SIG-M5 treated with dmso at 0.1 percent for 504 hours (cell line): ENCODE measurements at regions not wholly inside any gene's neighbourhood (a gene's known extent, or its start where the extent isn't known, plus 50 kb on each side); places are given as distances from the start of the nearest gene placed in this dataset.

ENCODE experiments used
- DNase-seq: peaks from one replicate; lab custom pipeline; 2025; ENCODE audit not compliant: unreplicated experiment; lab: John Stamatoyannopoulos, UW

DNA sequence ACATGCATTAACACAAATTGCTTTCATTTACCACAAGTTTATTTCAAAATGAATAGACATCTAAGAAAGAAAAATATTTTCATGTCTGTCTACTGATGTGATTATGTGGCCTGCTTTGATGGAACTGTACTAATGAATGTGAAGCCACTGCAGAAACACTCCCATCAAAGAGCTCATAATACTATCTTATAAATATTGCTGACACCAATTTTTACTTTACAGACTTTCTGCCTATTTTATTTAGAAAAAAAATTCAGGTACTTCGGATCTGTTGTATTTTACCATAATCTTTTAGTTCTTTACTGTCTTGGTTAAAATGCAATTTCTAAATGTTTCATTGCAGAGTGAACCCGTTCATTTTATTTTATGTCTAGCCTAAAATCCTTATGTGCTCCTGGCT, 281.9 kb downstream of the ICE1 start:
- DNase-seq = no peak

DNA sequence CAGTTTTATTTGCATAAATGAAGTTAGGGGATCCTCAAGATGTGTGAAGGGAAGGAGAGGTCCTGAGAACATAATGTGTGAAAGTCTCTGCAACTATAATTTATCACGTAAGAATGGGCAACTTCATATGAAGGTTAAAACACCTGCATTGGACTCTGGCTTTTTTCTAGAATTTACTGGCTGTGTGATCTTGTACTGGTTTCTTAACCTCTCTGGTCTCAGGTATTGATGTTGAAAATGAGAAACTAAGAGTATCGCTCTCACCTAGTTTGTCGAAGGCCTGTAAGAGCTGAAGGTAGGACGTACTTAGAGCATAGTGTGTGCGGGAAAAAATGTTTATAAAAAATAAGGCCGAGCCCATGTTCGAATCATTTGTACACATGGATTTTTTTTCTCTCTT, 280.5 kb downstream of the ICE1 start:
- no peak for DNase-seq

DNA sequence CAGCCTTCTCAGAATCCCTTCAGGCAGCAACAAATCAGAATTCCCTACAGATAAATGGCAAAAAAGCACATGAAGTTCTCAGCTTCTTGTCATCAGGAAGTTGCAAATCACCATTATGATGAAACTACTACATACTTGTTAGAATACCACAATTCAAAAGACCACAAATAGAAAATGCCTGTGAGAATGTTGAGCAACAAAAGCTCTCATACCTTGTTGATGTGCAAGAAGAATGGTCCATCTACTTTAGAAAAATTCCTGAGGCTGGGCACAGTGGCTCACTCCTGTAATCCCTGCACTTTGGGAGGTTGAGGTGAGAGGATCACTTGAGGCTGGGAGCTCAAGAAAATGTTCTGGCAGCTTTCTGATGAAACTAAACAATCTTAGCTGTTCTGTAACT, 278.1 kb downstream of the ICE1 start:
- no peak for DNase-seq

DNA sequence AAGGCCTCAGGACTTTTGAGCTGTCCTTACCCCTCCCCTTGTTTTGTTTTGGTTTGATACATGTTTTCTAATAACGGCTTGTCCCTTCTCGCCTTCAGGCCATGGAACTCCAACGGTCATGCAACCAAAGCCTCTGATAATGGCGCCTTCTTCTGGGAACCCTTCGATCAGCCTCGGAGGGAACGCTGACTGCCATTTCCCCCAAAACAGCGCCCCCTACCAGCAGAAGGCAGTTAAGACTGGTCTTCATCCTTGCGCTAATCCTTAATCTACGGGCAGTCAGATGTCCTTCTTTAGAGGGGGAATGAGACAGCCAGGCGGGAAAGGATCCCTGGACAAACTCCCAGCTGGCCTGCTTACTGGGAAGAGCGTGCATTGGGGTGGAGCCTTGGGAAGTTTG, 276.6 kb downstream of the ICE1 start:
- DNase-seq = no peak

DNA sequence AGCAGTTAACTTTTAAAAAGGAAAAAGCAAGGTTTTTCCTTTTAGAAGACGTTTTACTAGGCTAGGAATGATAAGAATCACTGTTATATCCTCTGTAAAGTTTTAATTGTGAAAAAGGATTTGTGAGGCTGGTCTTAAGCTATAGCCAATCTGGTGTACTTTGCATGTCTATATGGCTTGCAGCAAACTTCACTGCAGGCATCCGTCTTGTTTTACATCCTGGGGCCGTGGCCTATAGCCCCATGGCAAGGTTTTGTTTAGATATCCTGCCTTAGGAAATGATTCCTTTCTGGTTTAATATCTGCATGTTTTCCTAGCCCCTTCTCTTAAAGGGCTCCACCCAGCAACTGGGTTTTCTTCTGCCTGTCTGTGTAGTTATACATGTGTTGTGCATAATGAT, 272.8 kb downstream of the ICE1 start:
- DNase-seq = no peak

DNA sequence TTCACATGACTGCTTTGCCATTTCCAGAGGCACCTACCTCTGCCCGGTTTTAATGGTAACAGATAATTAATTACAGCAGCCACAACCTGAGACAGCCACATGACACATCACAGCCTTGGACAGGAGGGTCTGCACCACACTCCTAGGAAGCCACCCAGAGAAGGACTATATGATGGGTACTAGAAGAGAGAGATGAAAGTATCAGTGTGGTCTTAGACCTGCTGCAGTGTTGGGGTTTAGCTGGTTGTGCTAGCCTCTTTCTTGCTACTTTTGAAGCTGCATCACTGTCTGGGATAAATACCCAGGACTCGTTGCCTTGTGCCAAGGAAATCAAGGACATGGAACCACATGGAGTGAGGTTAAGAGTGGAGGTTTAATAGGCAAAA, 266.4 kb downstream of the ICE1 start:
- no peak for DNase-seq

DNA sequence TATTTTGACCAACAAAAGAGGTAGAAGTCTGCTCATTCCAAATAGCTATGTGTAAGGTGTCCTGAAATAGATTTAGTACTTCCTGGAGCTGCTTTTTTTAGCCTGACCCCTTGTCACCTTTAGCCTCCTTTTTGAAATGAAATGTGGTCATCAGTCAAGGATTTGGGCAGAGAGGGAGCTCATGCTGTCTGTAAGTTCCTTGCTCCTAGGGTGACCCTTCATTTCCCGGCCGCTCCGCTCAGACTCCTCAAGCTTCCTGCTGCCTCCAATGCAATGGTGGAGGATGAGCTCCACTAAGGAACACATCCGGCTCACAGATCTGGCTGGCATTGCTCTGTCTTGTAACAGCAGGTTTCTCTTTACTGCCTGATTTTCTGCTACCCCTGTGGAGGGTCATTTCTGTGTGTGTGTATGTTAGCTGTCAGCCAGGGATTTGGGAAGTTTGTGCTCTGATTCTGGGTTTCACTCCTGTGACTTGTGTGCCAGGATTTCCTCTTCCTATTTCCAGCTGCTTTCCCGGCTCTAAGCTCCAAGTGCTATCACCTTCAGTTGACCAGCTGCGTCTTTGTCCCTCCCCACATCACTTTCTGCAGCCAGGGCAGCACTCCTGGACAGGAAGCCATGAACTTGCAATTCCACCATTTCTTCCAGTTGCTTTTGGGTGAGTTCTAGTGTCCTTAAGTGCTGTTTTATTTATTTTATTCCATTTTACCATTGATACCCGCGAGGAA, 265.9 kb downstream of the ICE1 start:
- no peak for DNase-seq

DNA sequence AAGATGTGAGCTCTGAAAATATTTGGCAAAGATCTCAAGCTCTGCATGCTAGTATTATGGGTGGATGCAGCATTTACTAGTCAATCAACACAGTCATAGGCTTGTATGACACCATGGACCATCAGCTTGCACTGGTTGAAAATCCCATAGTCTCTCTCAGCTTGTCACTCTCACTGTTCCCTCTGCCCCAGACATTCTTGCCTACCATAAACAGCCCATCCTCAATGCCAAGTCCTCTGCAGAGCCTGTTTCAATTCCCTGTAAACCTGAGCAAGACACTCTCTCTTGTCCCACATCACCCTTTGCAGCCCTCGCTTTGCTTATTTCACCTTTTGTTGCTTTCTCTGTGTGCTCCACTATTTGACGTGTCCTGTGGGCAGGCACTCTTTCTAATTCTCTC, 264.6 kb downstream of the ICE1 start:
- no peak for DNase-seq

DNA sequence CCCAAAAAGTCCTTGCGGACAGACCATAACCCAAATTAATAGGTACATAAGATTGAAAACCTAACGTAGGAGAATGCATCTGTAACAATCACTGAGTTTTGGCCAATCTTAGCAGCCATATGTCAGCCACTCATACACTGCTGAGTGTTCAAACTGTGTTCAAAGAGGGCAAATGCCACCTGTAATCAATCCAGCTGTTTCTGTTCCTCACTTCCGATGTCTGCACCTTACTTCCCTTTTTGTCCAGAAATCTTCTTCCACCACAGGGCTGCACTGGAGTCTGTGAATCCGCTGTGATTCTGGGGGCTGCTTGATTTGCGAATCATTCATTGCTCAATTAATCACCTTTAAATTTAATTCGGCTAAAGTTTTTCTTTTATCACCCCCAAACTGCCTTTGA, 263.9 kb downstream of the ICE1 start:
- DNase-seq = no peak

DNA sequence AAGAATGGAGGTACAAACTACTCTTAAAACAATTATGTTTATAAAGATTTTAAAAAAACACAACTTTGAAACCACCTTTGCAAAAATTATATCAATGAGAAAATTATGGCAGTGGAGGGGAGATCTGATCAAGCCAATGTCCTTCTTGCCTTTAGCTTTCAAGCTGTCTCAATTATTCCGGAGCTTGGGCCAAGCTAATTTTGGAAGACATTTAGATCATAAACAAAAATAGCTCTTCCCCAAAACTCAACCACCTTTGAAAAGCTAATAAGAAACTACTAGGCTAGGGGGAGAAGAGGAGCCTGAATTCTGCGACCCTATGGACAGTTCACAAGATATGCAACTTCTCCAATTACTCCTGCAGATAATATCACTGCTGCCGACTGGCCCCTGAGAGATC, 263.3 kb downstream of the ICE1 start:
- no peak for DNase-seq

DNA sequence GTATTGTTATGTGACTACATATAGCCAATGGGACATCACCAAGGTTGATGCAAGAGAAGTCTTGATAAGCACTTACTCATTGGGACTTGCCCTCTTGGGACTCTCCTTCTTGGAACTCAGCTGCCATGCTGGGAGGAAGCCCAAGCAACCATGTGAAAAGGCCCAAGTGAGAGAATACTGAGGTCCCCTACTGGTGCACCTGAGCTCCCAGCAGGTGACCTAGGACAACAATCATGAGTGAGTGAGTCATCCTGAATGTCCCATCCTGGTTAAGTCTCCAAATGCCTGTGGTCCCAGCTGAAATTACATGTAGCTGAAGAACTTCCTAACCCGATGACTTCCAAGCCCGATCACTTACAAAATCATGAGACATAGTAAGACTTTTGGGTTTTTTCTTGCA, 260.7 kb downstream of the ICE1 start:
- no peak for DNase-seq

DNA sequence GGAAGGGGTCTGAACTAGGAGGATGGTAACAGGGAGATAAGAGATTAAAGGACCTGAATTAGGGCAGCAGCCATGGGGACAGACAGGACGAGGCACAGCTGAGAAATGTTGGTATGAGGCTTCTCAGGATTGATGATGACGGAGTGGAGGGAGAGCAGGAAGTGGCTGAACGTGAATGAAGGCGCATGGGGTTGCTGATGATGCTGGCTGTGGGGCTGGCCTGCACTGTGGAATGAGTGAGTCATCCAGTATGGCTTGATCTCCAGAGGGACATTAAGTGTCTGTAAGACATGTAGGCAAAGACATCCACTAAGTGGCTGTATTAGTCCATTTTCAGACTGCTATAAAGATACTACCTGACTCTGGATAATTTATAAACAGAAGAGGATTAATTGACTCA, 256.4 kb downstream of the ICE1 start:
- DNase-seq = no peak

DNA sequence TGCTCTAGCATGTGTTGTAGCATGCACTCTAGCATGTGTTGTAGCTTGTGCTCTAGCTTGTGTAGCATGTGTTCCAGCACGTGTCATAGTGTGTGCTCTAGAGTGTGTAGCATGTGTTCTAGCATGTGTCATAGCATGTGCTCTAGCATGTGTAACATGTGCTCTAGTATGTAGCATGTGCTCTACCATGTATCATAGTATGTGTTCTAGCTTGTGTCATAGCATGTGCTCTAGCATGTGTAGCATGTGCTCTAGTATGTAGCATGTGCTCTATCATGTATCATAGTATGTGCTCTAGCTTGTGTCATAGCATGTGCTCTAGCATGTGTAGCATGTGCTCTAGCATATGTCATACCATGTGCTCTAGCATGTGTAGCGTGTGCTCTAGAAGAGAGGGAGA, 255.3 kb downstream of the ICE1 start:
- DNase-seq = no peak

DNA sequence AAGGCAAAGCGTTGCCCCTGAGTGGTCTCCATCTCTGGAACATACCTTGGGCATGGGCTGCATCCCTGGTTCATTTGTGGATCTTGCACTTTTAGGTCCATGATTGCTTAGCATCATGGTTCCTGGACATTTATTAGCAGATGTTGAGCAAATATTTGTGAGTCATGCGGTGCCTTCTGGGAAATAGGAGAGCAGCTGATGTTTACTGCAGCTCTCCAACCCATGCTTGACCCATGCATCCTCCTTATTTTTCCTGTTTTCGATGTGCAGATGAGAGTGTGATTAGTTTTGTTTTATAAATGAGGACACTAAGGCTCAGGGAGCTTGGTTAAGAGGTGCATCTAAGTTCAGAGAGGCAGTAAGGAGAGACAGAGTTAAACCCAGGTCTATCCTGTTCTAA, 253.7 kb downstream of the ICE1 start:
- no peak for DNase-seq

DNA sequence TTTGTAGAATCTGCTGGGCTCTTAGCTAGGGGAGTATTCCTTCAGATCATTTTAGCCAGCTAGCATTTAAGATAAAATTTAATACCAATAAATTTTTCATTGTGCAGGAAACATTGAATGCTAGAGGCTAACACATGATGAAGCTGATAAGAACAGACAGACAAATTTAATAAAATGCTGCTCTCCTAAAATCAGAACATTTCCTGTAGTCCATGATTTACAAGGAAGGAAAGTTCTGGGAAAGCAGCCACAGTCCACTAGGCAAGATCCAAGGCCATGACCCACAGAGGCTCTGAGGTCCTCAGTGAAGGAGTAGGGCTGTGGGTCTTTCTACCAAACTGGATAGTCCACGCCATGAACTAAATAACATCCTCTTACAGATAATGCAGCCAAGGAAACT, 253.0 kb downstream of the ICE1 start:
- no peak for DNase-seq

DNA sequence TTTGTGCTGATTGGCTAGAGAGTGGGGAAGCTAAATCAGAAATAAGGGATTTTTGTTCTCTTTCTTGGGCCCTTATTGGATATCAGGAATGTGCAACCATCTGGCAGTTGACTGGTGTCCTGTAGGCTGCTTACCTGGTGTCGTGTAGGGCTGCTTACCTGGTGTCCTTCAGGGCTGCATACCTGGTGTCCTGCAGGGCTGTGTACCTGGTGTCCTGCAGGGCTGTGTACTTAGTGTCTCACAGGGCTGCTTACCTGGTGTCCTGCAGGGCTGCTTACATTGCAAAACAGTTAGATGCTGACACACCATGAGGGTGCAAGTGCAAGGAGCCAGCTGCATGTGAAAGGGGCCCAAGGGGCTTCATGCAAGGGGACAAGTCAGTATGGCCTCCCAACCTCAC, 249.3 kb downstream of the ICE1 start:
- no peak for DNase-seq

DNA sequence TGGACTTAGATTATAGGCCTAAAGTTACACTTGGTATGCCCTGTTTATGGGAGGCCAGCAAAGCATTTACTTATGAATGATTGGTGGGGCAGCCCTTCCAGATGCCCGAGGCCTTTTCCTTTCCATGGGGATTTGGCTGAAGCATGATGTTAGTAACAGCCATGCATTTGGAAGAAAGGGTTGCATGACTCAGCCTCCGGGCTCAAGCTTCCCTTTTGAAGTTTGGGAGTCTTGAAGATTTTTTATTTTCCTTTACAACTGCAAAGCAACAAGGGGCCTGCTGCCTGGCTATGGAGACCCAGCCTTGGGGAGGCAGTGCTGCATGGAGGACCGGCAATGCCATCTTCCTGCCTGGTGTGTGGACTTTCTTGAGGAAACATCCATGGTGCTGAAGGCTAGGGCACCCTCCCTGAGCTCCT, 244.7 kb downstream of the ICE1 start:
- DNase-seq = no peak

DNA sequence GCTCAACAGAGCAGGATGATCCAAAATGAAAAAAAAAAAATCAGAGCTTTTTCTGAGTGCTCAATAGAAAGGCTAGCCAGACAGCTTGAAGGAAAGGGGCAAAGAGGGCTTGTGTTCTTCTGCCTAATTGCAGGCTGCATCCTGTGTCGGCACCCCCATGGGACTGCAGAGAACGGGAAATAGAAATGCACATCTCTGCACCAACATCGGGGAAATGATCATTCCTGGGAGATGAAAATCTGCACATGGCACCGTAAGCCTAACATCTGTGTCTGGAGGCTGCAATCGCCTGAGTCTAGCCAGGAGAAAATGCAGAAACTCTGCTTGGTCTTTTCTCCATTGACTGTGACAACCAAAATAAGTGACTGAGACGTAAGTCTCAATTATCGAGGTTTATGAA, 243.9 kb downstream of the ICE1 start:
- no peak for DNase-seq

DNA sequence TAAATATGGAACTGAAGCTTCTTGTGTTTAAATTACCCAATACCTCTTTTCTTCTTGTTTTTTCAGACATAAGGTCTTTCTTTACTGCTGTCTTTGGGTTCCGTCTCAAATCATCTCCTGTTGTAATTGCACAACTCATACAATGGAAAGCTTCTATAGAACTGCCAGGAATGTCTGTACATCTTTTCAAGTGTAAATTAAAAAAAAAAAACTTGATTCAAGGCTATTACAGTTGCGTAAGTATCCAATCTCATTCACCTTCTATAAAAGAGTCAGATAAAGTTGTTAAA, 243.5 kb downstream of the ICE1 start:
- DNase-seq = no peak

DNA sequence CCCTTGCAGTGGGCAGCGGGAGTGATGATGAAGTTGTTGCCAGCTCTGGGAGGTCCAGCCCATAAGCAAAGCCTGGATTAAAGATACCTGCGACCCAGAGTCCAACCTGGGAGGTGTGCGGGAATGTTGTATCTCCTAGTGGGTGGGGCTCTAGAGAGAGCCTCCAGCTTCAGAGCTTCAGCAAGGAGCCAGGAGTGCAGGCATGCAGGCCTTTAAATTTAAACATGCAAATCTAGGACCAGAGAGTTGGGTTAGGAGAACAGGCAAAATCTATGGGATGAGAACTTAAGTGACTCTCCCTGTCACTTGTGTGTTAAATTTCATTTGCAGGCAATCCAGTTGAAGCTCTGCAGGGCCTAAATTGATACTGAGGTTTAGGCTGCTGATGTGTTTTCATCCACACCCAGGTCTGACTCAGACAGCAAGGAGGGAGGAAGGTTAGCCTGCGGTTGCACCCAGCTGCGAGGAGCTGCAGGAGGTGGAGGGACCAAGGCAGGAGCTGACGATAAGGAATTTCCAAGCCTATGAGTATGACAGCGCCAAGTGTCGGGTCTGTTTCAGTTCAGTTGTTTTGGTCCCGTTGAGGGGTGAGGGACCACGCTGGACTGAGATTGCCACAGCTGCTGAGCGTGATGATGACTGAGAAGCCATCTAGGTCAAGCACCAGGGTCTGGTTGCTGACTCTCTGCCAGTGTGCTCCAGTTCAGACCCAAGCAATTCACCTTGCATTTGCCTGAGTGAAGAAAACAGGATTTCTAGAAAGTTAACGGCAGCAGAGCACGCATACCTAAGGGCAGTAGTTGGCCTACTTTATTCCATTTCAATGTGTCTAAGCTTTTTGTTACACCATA, 243.0 kb downstream of the ICE1 start:
- no peak for DNase-seq

DNA sequence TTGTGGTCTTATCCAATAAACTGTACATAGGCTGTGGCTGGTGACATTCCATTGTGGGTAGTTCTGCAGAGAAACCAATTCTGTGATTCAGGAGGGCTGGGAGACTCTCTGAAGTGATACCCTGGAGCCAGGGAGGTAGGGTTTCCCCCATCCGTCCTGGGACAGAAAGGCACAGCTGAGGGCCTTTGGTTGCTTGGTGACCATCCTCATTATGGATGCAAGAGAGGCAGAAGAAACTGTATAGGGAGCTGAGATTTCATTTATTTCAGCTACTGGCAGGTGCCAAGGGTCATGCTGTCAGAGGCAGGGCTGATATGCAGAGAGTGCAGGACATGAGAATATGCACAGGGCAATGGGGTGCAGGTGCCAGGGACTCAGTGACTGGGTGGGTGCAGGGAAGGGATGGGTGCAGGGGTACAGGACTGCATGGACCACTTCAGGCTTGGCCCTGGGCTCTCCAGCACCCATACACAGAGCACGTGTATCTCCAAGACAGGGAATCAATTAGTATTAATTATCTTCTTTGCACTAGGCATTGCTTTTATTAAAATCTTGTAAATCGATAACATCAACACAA, 236.5 kb downstream of the ICE1 start:
- DNase-seq = no peak

DNA sequence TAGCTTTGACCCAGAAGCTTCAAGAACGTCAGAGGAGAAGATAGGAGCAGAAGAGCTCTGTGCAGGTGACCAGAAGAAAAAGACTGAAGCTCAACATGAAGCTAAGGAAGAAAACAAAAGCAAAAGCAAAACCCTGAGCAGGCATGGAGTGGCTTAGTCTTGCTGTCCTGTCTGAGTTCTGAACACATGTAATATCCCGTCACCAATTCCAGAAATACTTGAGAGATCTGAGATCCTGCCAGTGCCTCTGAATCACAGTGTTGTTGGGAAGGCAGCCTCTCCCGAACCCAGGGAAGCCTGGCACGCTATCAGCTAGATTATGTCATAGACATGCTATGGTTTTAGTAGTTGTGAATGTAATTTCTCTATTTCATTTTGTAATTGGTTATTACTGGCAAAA, 235.7 kb downstream of the ICE1 start:
- no peak for DNase-seq

DNA sequence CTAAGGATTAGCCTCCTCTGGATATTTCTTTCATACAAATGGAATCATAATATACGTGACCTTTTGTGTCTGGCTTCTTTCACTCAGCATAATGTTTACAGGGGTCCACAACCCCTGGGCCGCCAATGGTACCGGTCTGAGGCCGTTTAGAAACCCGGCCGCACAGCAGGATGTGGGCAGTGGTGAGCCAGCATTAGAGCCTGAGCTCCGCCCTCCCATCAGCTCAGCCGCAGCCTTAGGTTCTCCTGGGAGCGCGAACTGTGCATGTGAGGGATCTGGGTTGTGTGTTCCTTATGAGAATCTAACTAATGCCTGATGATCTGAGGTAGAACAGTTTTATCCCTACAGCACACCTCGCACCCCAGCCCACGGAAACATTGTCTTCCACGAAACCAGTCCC, 229.7 kb downstream of the ICE1 start:
- no peak for DNase-seq
